K562 (cell line): ENCODE measurements at regions not wholly inside any gene's neighbourhood (a gene's known extent, or its start where the extent isn't known, plus 50 kb on each side); places are given as distances from the start of the nearest gene placed in this dataset.

Experiments used
- ATAC-seq: fragments of 200-7000 bp; cut with Tn5 transposase; 3 replicates; pipeline ENCODE4 v1.9.1; 2020; ENCODE audit warnings: moderate library complexity
- BruUV-seq: library from RNA; stranded (reverse); fragments of 400-500 nt; replicated peaks from 2 replicates; lab custom pipeline; 2021; lab: Mats Ljungman, UMichigan
- CTCF ChIA-PET: fragments of 300-600 bp; formaldehyde crosslinking; extraction: SDS; loops from one replicate; lab custom pipeline; 2021; ENCODE audit warnings: low intra/inter-chr PET ratio; lab: Yijun Ruan, JAX
- POLR2A ChIA-PET: fragments of 300-600, 350-650 bp; sonication (Branson Sonifier 250); formaldehyde crosslinking; extraction: SDS; loops from one replicate; lab custom pipeline; 2021; ENCODE audit warnings: antibody characterized with exemption, inconsistent platforms; lab: Yijun Ruan, JAX
- DNase-seq, 4 experiments: peaks; one replicate each; pipeline versions ENCODE4 v3.0.0 to v3.0.0-alpha.2; 2011 to 2018; ENCODE audit warnings: low spot score in 3 of 4, mixed read lengths in 3 of 4; ENCODE audit errors: extremely low read depth in 1 of 4
- FAIRE-seq: peaks from 2 replicates; lab custom pipeline; 2011; peaks lifted over from hg19 to GRCh38; lab: Jason Lieb, UNC
- H2AFZ ChIP-seq: 2 replicates; pipeline ENCODE4 v1.6.0; 2011; ENCODE audit warnings: low read depth, low read length, control low read depth, inconsistent platforms
- H3K27ac ChIP-seq: fragments of 200-600 bp; 3 replicates; pipeline ENCODE4 v1.8.0; 2011; ENCODE audit warnings: low read depth, mild to moderate bottlenecking, control low read depth, inconsistent platforms, low read length, moderate library complexity, mixed read lengths; ENCODE audit errors: extremely low read depth
- H3K27me3 ChIP-seq, 2 experiments: fragments of 300-600 bp in 1 of 2; 2 replicates in 1 of 2; 3 replicates in 1 of 2; pipeline versions ENCODE4 v1.6.0 to v1.8.0; 2011; ENCODE audit warnings: inconsistent platforms in 2 of 2, low read length in 2 of 2, mild to moderate bottlenecking in 1 of 2, mixed read lengths in 1 of 2, moderate library complexity in 1 of 2; ENCODE audit not compliant: control insufficient read depth in 2 of 2, insufficient read depth in 2 of 2
- H3K36me3 ChIP-seq: fragments of 300-600 bp; 3 replicates; pipeline ENCODE4 v1.8.0; 2011; ENCODE audit warnings: mild to moderate bottlenecking, low read length, inconsistent platforms; ENCODE audit not compliant: control insufficient read depth, insufficient read depth
- H3K4me1 ChIP-seq, 2 experiments: fragments of 200-600 bp in 1 of 2; replicated peaks in 1 of 2; 2 replicates in 1 of 2; 3 replicates in 1 of 2; pipeline versions ENCODE4 v1.5.1 to v1.8.0; 2011; ENCODE audit warnings: inconsistent platforms in 2 of 2, low read length in 2 of 2, mild to moderate bottlenecking in 1 of 2, mixed read lengths in 1 of 2, moderate library complexity in 1 of 2; ENCODE audit not compliant: control insufficient read depth in 2 of 2, insufficient read depth in 2 of 2
- H3K4me2 ChIP-seq: 2 replicates; pipeline ENCODE4 v1.6.1; 2011; ENCODE audit warnings: low read length, control low read depth, inconsistent platforms, mixed read lengths; ENCODE audit not compliant: insufficient read depth
- H3K4me3 ChIP-seq: fragments of 200-600 bp; sonication (generic), shearing (Covaris generic); 2 replicates; pipeline ENCODE4 v1.5.1; 2016; ENCODE audit warnings: control low read depth, inconsistent platforms
- H3K79me2 ChIP-seq: fragments of 200-600 bp; 3 replicates; pipeline ENCODE4 v1.8.0; 2011; ENCODE audit warnings: low read length, inconsistent platforms; ENCODE audit not compliant: control insufficient read depth, insufficient read depth
- H3K9ac ChIP-seq, 2 experiments: 2 replicates each; pipeline versions ENCODE4 v1.6.0 to v1.6.1; 2011; ENCODE audit warnings: low read depth in 2 of 2, low read length in 2 of 2, control low read depth in 1 of 2, inconsistent platforms in 1 of 2, mild to moderate bottlenecking in 1 of 2, mixed read lengths in 1 of 2; ENCODE audit not compliant: insufficient read depth in 1 of 2
- H3K9me1 ChIP-seq: one replicate; pipeline ENCODE4 v1.6.0; 2011; ENCODE audit warnings: inconsistent platforms, mild to moderate bottlenecking, low read length, moderate library complexity; ENCODE audit not compliant: control insufficient read depth, insufficient read depth
- H3K9me3 ChIP-seq: replicated peaks from 2 replicates; pipeline ENCODE4 v1.5.1; 2011; ENCODE audit warnings: low read depth, low read length, inconsistent platforms; ENCODE audit not compliant: control insufficient read depth, insufficient read depth
- H4K20me1 ChIP-seq: replicated peaks from 2 replicates; pipeline ENCODE4 v1.6.1; 2011; ENCODE audit warnings: low read length, inconsistent platforms, mixed read lengths; ENCODE audit not compliant: control insufficient read depth, insufficient read depth
- CHCHD3 ChIP-seq: fragments of 250-450 bp; sonication (Bioruptor Pico); IDR thresholded peaks from 2 replicates; pipeline ENCODE4 v2.1.2; 2022; ENCODE audit warnings: mild to moderate bottlenecking
- FOXK2 ChIP-seq, 2 experiments: fragments of 450-650 bp; IDR thresholded peaks in 1 of 2; conservative IDR thresholded peaks in 1 of 2; 2 replicates each; pipeline ENCODE4 v1.6.1; 2016; ENCODE audit warnings: low read depth in 2 of 2, mild to moderate bottlenecking in 1 of 2
- KDM1A ChIP-seq, 2 experiments: fragments of 450-650 bp; IDR thresholded peaks; 2 replicates each; pipeline ENCODE4 v1.6.1; 2016; ENCODE audit warnings: mild to moderate bottlenecking in 2 of 2
- KHSRP ChIP-seq: fragments of 450-650 bp; IDR thresholded peaks from 2 replicates; pipeline ENCODE4 v1.6.1; 2017
- PYGO2 ChIP-seq: fragments of 450-650 bp; IDR thresholded peaks from 2 replicates; pipeline ENCODE4 v1.6.1; 2016; ENCODE audit warnings: mild to moderate bottlenecking, missing genetic modification characterization, moderate library complexity, missing compliant biosample characterization
- RBM39 ChIP-seq: fragments of 200-400 bp; formaldehyde crosslinking; optimal IDR thresholded peaks from 2 replicates; pipeline ENCODE3; 2018; ENCODE audit warnings: low read depth, low read length
- SNIP1 ChIP-seq: fragments of 450-650 bp; IDR thresholded peaks from 2 replicates; pipeline ENCODE4 v1.7.1; 2017; ENCODE audit warnings: low read depth, mild to moderate bottlenecking
- ZNF75A ChIP-seq: fragments of 450-650 bp; formaldehyde crosslinking; IDR thresholded peaks from 2 replicates; pipeline ENCODE4 v1.4.0; 2020; ENCODE audit warnings: mild to moderate bottlenecking
- WGBS: fragments of 100-300 bp; shearing (Covaris generic); methylation state at CpG from one replicate; pipeline ENCODE4 v1.1.6; 2016; ENCODE audit warnings: low coverage, mixed read lengths; ENCODE audit not compliant: insufficient coverage; ENCODE audit errors: missing lambda C conversion rate; 5-methylcytosine and 5-hydroxymethylcytosine counted together
- in situ Hi-C: fragments of 300-500 bp; cut with MboI; formaldehyde crosslinking; loops from 4 replicates; pipeline ENCODE4 v1.15.0; 2018; ENCODE audit warnings: inconsistent platforms, mixed read lengths
- intact Hi-C: fragments of 100-400 bp; cut with micrococcal nuclease; formaldehyde crosslinking; loops from 2 replicates; pipeline ENCODE4 v1.14.2; 2022

- FAIRE-seq = no peak
- intact Hi-C loops = no loop called here
- H3K4me2 ChIP-seq = no peak overlapping the region
- no peak overlapping the region for H2AFZ ChIP-seq
- H3K4me1 ChIP-seq = no peaks in the 10 kb centered on the region
- H3K9me3 ChIP-seq = no peaks in the 10 kb centered on the region
- no peak overlapping the region for H3K27ac ChIP-seq
- H3K79me2 ChIP-seq = no peaks in the 10 kb centered on the region
- 0% methylated on average over 4 of the region's 4 CpGs for WGBS
- H3K36me3 ChIP-seq = no peaks in the 10 kb centered on the region
- H3K4me3 ChIP-seq = no peak overlapping the region
- H3K9me1 ChIP-seq = no peaks in the 10 kb centered on the region
- no peak overlapping the region for H3K9ac ChIP-seq
- no TSS peak for BruUV-seq
- CTCF ChIA-PET = no interaction called here
- TF ChIP-seq CHCHD3 = no peak
- no peak for TF ChIP-seq KHSRP
- no peak for TF ChIP-seq SNIP1
- no peak for TF ChIP-seq KDM1A (IDR thresholded peaks at IDR 0.05)
- TF ChIP-seq FOXK2 (conservative IDR thresholded peaks at IDR 0.05 in 1 of 2, IDR thresholded peaks at IDR 0.05 in 1 of 2; ENCODE audit: low read depth in 2 of 2) = no peak
- TF ChIP-seq PYGO2 = no peak
- no peak for TF ChIP-seq ZNF75A (CRISPR knock-in tag)
- TF ChIP-seq RBM39 = no peak
- TF ChIP-seq, all 486 proteins: peak for 0
- in situ Hi-C loops = no loop called here
- DNase-seq = no peak
- POLR2A ChIA-PET = no interaction called here
- ATAC-seq = no peak
- no peaks in the 10 kb centered on the region for H4K20me1 ChIP-seq
- H3K27me3 ChIP-seq = no peaks in the 10 kb centered on the region; a peak in 1 of 5 replicates
These were observed 174.7 kb upstream of the PDE1C start for GRCh38 chr7:32244806-32245345.
